ENCODE measurements at regions not wholly inside any gene's neighbourhood (a gene's known extent, or its start where the extent isn't known, plus 50 kb on each side); places are given as distances from the start of the nearest gene placed in this dataset.

GRCh38 chr5:65086234-65086890, 317.6 kb downstream of the CWC27 start:
- no peak overlapping the region for H3K27ac ChIP-seq (ENCODE audit: low read depth, low read length)
- H3K36me3 ChIP-seq (ENCODE audit: control insufficient read depth, insufficient read depth, low read length): no peaks in the 10 kb centered on the region

GRCh38 chr5:65087154-65087553, 318.4 kb downstream of the CWC27 start:
- Histone ChIP-seq H3K9me3 (ENCODE audit: control insufficient read depth, insufficient read depth, low read depth, low read length) (no peaks in the 10 kb centered on the region), H3K27me3 (ENCODE audit: control insufficient read depth, insufficient read depth, low read length) (no peaks in the 10 kb centered on the region)

More at GRCh38 chr5:65086234-65086890, 317.6 kb downstream of the CWC27 start:
- Histone ChIP-seq H3K9me3 (ENCODE audit: control insufficient read depth, insufficient read depth, low read depth, low read length) (no peaks in the 10 kb centered on the region), H3K27me3 (ENCODE audit: control insufficient read depth, insufficient read depth, low read length) (no peaks in the 10 kb centered on the region), H3K4me3 (ENCODE audit: low read depth, low read length) (no peak overlapping the region), H3K4me1 (ENCODE audit: control insufficient read depth, insufficient read depth, low read length) (no peaks in the 10 kb centered on the region), H3K9ac (ENCODE audit: low read length) (no peak overlapping the region)

GRCh38 chr5:65094279-65094678, 325.5 kb downstream of the CWC27 start:
- Histone ChIP-seq H3K4me1 (ENCODE audit: control insufficient read depth, insufficient read depth, low read length) (no peaks in the 10 kb centered on the region), H3K27me3 (ENCODE audit: control insufficient read depth, insufficient read depth, low read length) (no peaks in the 10 kb centered on the region), H3K9ac (ENCODE audit: low read length) (no peak overlapping the region), H3K4me3 (ENCODE audit: low read depth, low read length) (no peak overlapping the region), H3K9me3 (ENCODE audit: control insufficient read depth, insufficient read depth, low read depth, low read length) (no peaks in the 10 kb centered on the region), H3K27ac (ENCODE audit: low read depth, low read length) (no peak overlapping the region), H3K36me3 (ENCODE audit: control insufficient read depth, insufficient read depth, low read length) (no peaks in the 10 kb centered on the region)

More at GRCh38 chr5:65087154-65087553, 318.4 kb downstream of the CWC27 start:
- Histone ChIP-seq H3K27ac (ENCODE audit: low read depth, low read length) (no peak overlapping the region), H3K9ac (ENCODE audit: low read length) (no peak overlapping the region), H3K4me3 (ENCODE audit: low read depth, low read length) (no peak overlapping the region), H3K4me1 (ENCODE audit: control insufficient read depth, insufficient read depth, low read length) (no peaks in the 10 kb centered on the region), H3K36me3 (ENCODE audit: control insufficient read depth, insufficient read depth, low read length) (no peaks in the 10 kb centered on the region)

- H3K9ac ChIP-seq (ENCODE audit: low read length): no peak overlapping the region
- H3K4me3 ChIP-seq (ENCODE audit: low read depth, low read length): no peak overlapping the region
- no peaks in the 10 kb centered on the region for H3K27me3 ChIP-seq (ENCODE audit: control insufficient read depth, insufficient read depth, low read length)
- H3K9me3 ChIP-seq (ENCODE audit: control insufficient read depth, insufficient read depth, low read depth, low read length): no peaks in the 10 kb centered on the region
- H3K27ac ChIP-seq (ENCODE audit: low read depth, low read length): no peak overlapping the region
- H3K4me1 ChIP-seq (ENCODE audit: control insufficient read depth, insufficient read depth, low read length): peaks cover 8% of the 10 kb centered on the region
- H3K36me3 ChIP-seq (ENCODE audit: control insufficient read depth, insufficient read depth, low read length): no peaks in the 10 kb centered on the region
These were observed 329.7 kb downstream of the CWC27 start for GRCh38 chr5:65098393-65098792.
